Thoracic aorta (tissue), 2 donors: ENCODE measurements at regions not wholly inside any gene's neighbourhood (a gene's known extent, or its start where the extent isn't known, plus 50 kb on each side); places are given as distances from the start of the nearest gene placed in this dataset.

Experiments used
- ATAC-seq: fragments of 150-250 bp; one replicate; pipeline ENCODE4 v1.8.0; 2017; ENCODE audit warnings: low read depth; ENCODE audit not compliant: insufficient number of reproducible peaks, low FRiP score
- DNase-seq: peaks from one replicate; pipeline ENCODE4 v3.0.0-alpha.2; 2020; ENCODE audit warnings: low spot score
- H3K27ac ChIP-seq, 2 donors: fragments of 200-600 bp; sonication (generic); 1 replicate in 1 of 2; 2 replicates in 1 of 2; pipeline ENCODE4 v1.5.1; 2016; ENCODE audit warnings: mild to moderate bottlenecking in 2 of 2, moderate library complexity in 2 of 2
- H3K27me3 ChIP-seq: fragments of 200-600 bp; sonication (generic); replicated peaks from 2 replicates; pipeline ENCODE4 v1.6.0; 2016; ENCODE audit warnings: mild to moderate bottlenecking; ENCODE audit not compliant: insufficient read depth
- H3K36me3 ChIP-seq: fragments of 200-600 bp; sonication (generic); one replicate; pipeline ENCODE4 v1.5.1; 2016
- H3K4me1 ChIP-seq, 2 donors: fragments of 200-600 bp; sonication (generic); 1 replicate in 1 of 2; 2 replicates in 1 of 2; pipeline versions ENCODE4 v1.5.1 to v1.6.0; 2016; ENCODE audit warnings: low read depth in 2 of 2, mild to moderate bottlenecking in 1 of 2; ENCODE audit not compliant: control insufficient read depth in 1 of 2
- H3K4me3 ChIP-seq: fragments of 200-600 bp; sonication (generic); 2 replicates; pipeline ENCODE4 v1.5.1; 2016; ENCODE audit warnings: mild to moderate bottlenecking
- H3K9me3 ChIP-seq: fragments of 200-600 bp; sonication (generic); 2 replicates; pipeline ENCODE4 v1.5.1; 2016
- CTCF ChIP-seq: fragments of 200-600 bp; sonication (generic); IDR thresholded peaks from one replicate; pipeline ENCODE4 v1.5.1; 2019; ENCODE audit warnings: antibody characterized with exemption

GRCh38 chr1:117754061-117754969, 148.5 kb downstream of the TENT5C start:
- ATAC-seq (no peak), DNase-seq (no peak)
- peaks cover 7 to 30% of the 10 kb centered on the region in 2 donors for H3K4me1 ChIP-seq
- no peaks in the 10 kb centered on the region for H3K36me3 ChIP-seq
- no peaks in the 10 kb centered on the region for H3K27me3 ChIP-seq
- TF ChIP-seq CTCF, result peak; percentile 75
- H3K9me3 ChIP-seq, result no peaks in the 10 kb centered on the region
- peak overlapping the region; percentile 68 for H3K4me3 ChIP-seq
- no peak overlapping the region for H3K27ac ChIP-seq

- Histone ChIP-seq H3K27me3 (no peaks in the 10 kb centered on the region), H3K4me3 (no peak overlapping the region), H3K9me3 (no peaks in the 10 kb centered on the region), H3K27ac (no peak overlapping the region), H3K4me1 (peaks cover 7 to 19% of the 10 kb centered on the region in 2 donors), H3K36me3 (no peaks in the 10 kb centered on the region)
- no peak for ATAC-seq
- DNase-seq, result no peak
- TF ChIP-seq CTCF, result no peak
These were observed 151.8 kb downstream of the TENT5C start for GRCh38 chr1:117757668-117758067.

GRCh38 chr1:117758444-117759316, 152.8 kb downstream of the TENT5C start:
- Histone ChIP-seq H3K4me3 (peak overlapping the region; percentile 68), H3K9me3 (no peaks in the 10 kb centered on the region), H3K27me3 (no peaks in the 10 kb centered on the region), H3K36me3 (no peaks in the 10 kb centered on the region), H3K27ac (no peak overlapping the region), H3K4me1 (peaks cover 3 to 9% of the 10 kb centered on the region in 2 donors)
- peak; percentile 90 for TF ChIP-seq CTCF
- DNase-seq, result peak; percentile 13
- ATAC-seq, result peak; percentile 96

- no peak overlapping the region for H3K27ac ChIP-seq
These were observed 153.7 kb downstream of the TENT5C start for GRCh38 chr1:117759535-117759934.

More at GRCh38 chr1:117759535-117759934, 153.7 kb downstream of the TENT5C start:
- H3K27me3 ChIP-seq, result no peaks in the 10 kb centered on the region
- no peaks in the 10 kb centered on the region for H3K36me3 ChIP-seq
- no peaks in the 10 kb centered on the region for H3K9me3 ChIP-seq
- ATAC-seq (no peak), DNase-seq (no peak)
- TF ChIP-seq CTCF, result no peak
- H3K4me3 ChIP-seq, result no peak overlapping the region
- H3K4me1 ChIP-seq, result peaks cover 0 to 5% of the 10 kb centered on the region in 2 donors
